GM19351 (cell line): ENCODE measurements at regions not wholly inside any gene's neighbourhood (a gene's known extent, or its start where the extent isn't known, plus 50 kb on each side); places are given as distances from the start of the nearest gene placed in this dataset.

Experiments used
- ATAC-seq: cut with Tn5 transposase; IDR thresholded peaks from one replicate; pipeline ENCODE4 v1.9.1; 2021; ENCODE audit warnings: mild to moderate bottlenecking, moderate library complexity; ENCODE audit not compliant: unreplicated experiment

DNA sequence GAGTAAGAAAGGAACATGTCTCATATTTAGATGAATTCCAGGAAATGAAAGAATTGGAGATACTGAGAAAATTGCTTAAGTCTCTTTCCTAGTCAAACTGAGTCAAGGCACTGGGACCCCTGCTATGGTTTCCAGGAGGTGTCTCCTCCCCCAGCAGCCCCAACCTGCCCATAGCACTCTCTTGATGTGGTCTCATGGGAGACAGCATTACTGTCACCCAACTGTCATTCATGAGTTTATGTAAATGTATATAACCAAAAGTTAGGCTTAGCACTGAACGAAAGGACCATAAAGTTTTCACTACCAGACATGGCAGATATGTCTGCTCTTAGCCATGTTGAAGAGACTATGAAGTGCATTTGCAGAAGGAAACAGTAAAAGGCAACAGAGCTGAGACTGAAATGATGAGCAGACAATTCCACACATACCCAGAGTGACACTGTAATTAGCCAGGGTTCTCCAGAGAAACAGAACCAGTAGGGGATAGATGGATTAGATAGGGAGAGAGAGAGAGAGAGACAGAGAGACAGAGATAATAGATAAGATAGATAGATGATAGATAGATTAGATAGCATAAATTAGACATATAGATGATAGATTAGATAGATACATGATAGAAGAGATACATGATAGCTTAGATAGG lies 328.1 kb downstream of the BRD1 start:
- no peak for ATAC-seq

- no peak for ATAC-seq
Observed at GRCh38 chr22:49497266-49497665, 330.4 kb downstream of the BRD1 start.

GRCh38 chr22:49494555-49494954 lies 333.1 kb downstream of the BRD1 start:
- no peak for ATAC-seq

GRCh38 chr22:49492741-49493251 lies 334.9 kb downstream of the BRD1 start:
- no peak for ATAC-seq

GRCh38 chr22:49492308-49492707 lies 335.4 kb downstream of the BRD1 start:
- ATAC-seq, result no peak

- ATAC-seq, result no peak
Observed at GRCh38 chr22:49491726-49492125, 335.9 kb downstream of the BRD1 start.

DNA sequence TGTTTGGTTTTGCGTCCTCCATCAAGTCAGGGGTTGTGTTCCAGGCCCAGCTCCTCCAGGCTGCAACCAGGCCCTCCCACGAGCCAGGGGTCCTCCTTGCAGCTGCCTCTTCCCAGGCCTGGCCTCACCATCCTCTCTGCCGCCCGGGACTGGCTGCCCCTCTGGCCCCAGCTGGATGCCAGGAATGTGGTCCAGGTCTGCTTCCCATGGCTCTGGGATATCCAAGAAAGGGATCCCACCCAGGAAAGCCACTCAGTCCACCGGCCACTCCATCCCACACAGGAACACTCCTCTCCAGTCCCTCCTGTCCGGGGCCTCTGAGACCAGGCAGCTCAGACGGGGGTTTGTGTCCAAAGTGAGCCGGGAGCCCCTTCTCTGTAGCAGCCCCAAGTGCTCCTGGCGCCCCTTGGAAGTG lies 336.4 kb downstream of the BRD1 start:
- no peak for ATAC-seq

- ATAC-seq, result no peak
Observed at GRCh38 chr22:49490692-49491091, 337.0 kb downstream of the BRD1 start.

GRCh38 chr22:49489821-49490220 lies 337.9 kb downstream of the BRD1 start:
- ATAC-seq, result no peak

DNA sequence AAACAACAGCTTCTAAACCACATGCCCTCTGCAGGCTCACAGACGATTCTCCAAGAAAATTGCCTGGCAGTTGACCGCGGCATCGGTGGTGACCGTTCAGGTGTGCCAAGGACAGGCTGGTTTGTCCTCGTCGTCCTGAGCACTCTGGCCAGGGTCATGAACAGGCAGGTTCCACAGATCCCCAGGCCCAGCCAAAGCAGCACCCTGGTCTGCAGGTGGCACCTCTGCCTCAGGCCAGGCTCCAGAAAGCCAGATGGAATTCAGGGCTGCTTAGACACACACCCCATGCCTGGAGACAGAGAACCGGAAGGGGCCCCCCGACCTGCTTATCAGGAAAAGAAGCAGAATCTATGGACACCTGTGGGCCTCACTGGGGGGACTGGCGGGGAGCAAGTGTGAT lies 338.7 kb downstream of the BRD1 start:
- no peak for ATAC-seq

- no peak for ATAC-seq
Observed at GRCh38 chr22:49487950-49488349, 339.7 kb downstream of the BRD1 start.

GRCh38 chr22:49486225-49486624 lies 341.4 kb downstream of the BRD1 start:
- ATAC-seq, result no peak

DNA sequence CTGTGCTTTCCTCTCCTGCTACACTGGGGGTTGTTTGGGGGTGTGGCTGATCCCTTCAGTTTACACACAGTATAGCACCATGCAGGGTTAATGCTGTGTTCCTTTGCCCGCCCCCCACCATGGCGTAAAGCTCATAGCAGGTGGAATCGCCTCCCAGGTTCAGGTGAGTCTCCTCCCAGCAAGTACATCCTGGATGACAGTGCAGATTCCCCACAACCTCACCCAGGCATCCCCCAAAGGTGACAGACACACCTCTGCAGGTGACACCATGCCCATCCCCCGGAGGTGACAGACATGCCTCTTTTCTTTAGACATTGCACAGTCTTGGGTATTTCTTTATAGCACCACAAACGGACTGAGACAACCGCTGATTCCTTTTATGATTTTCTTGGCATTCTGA lies 343.7 kb downstream of the BRD1 start:
- no peak for ATAC-seq

GRCh38 chr22:49483281-49483870 lies 344.3 kb downstream of the BRD1 start:
- ATAC-seq, result no peak

DNA sequence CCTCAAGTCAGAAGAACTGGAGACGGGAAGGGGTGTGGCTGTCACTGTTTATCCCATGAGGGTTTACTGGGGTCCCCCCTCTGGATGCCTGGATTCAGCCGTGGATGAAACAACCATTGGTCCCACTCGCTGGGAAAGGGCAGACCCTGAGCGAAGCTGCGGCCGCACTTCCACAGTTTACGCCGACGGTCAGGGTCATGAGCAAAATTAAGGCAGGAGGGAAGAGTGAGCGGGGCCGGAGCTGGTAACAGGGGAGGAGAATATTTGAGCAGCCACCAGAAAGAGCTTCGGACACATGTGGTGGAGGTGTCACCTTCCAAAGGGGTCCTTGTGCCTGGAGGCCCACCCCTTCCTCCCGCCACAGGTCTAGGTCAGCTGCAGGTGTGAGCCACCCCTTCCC lies 344.9 kb downstream of the BRD1 start:
- ATAC-seq, result no peak

- no peak for ATAC-seq
Observed at GRCh38 chr22:49481659-49482399, 345.8 kb downstream of the BRD1 start.

- ATAC-seq, result no peak
Observed at GRCh38 chr22:49480896-49481658, 346.6 kb downstream of the BRD1 start.

DNA sequence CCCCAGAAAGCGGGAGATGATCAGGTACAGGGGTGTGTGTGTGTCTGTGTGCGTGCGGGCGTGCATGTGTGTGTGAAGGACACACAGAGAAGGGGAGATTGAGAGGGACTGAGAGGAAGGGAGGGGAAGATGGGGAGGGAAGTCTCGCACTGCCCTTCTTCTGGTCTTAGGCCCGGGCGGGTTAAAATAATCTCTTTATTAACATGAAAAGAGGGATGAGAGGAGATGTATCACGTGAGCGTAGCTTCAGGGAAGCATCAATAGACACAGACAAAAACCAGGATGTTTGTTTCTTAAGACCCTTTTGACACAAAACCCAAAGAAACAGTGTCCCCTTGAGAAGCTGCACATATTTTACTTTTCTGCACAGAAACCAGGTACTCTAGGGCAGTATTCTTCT lies 347.3 kb downstream of the BRD1 start:
- no peak for ATAC-seq

- ATAC-seq, result no peak
Observed at GRCh38 chr22:49479566-49479965, 348.1 kb downstream of the BRD1 start.

- ATAC-seq, result no peak
Observed at GRCh38 chr22:49476800-49477400, 350.8 kb downstream of the BRD1 start.

- no peak for ATAC-seq
Observed at GRCh38 chr22:49476176-49476575, 351.5 kb downstream of the BRD1 start.
